ENCODE measurements at regions not wholly inside any gene's neighbourhood (a gene's known extent, or its start where the extent isn't known, plus 50 kb on each side); places are given as distances from the start of the nearest gene placed in this dataset.

- BruUV-seq (replicated peaks) = no TSS peak
Observed at GRCh38 chr1:38241594-38242334, 195.2 kb upstream of the POU3F1 start.

GRCh38 chr1:38240618-38241017 is 194.0 kb upstream of the POU3F1 start:
- ChIA-PET POLR2A (ENCODE audit: unreplicated experiment) (interaction anchor here (0.7 kb wide), 1 partner anchor 11 kb away, joined by 6 read pairs; no protein-coding TSS in a partner anchor), CTCF (interaction anchor here (0.7 kb wide), 1 partner anchor 102 kb away, joined by 4 read pairs; no protein-coding TSS in a partner anchor)
- Histone ChIP-seq H3F3A (ENCODE audit: insufficient read depth, low read depth) (no peaks in the 10 kb centered on the region), H3K36me3 (ENCODE audit: low read depth) (no peaks in the 10 kb centered on the region), H3K27me3 (ENCODE audit: insufficient read depth, low read depth) (peaks cover 38% of the 10 kb centered on the region), H3K79me2 (ENCODE audit: low read depth) (no peaks in the 10 kb centered on the region), H3K4me3 (no peak overlapping the region), H4K20me1 (ENCODE audit: insufficient read depth) (no peaks in the 10 kb centered on the region), H3K27ac (no peak overlapping the region), H3K4me1 (replicated peaks; ENCODE audit: insufficient read depth) (no peaks in the 10 kb centered on the region), H3K9me2 (ENCODE audit: insufficient read depth) (no peaks in the 10 kb centered on the region), H2AFZ (no peak overlapping the region), H3K4me2 (no peak overlapping the region), H3K9me3 (ENCODE audit: insufficient read depth, low read depth) (no peaks in the 10 kb centered on the region)
- TF ChIP-seq EZH2 (IDR thresholded peaks at IDR 0.05; ENCODE audit: low read depth) (no peak), CTCF (conservative IDR thresholded peaks at IDR 0.05) (no peak)
- no TSS peak for BruUV-seq (replicated peaks)
- DNase-seq = no peak
- intact Hi-C loops (cut with micrococcal nuclease; ENCODE audit: unreplicated experiment) = no loop called here

More at GRCh38 chr1:38241594-38242334, 195.2 kb upstream of the POU3F1 start:
- no peaks in the 10 kb centered on the region for H4K20me1 ChIP-seq (ENCODE audit: insufficient read depth)
- TF ChIP-seq CTCF (conservative IDR thresholded peaks at IDR 0.05) (no peak), EZH2 (IDR thresholded peaks at IDR 0.05; ENCODE audit: low read depth) (no peak)
- peaks cover 26% of the 10 kb centered on the region for H3K27me3 ChIP-seq (ENCODE audit: insufficient read depth, low read depth)
- intact Hi-C loops (cut with micrococcal nuclease; ENCODE audit: unreplicated experiment) = no loop called here
- H3K4me2 ChIP-seq = no peak overlapping the region
- CTCF ChIA-PET = no interaction called here
- no peaks in the 10 kb centered on the region for H3K9me2 ChIP-seq (ENCODE audit: insufficient read depth)
- H3K9me3 ChIP-seq (ENCODE audit: insufficient read depth, low read depth) = no peaks in the 10 kb centered on the region
- H3K4me3 ChIP-seq = no peak overlapping the region
- POLR2A ChIA-PET (ENCODE audit: unreplicated experiment) = no interaction called here
- no peak for DNase-seq
- no peak overlapping the region for H2AFZ ChIP-seq
- no peaks in the 10 kb centered on the region for H3F3A ChIP-seq (ENCODE audit: insufficient read depth, low read depth)
- H3K79me2 ChIP-seq (ENCODE audit: low read depth) = no peaks in the 10 kb centered on the region
- H3K36me3 ChIP-seq (ENCODE audit: low read depth) = no peaks in the 10 kb centered on the region
- H3K4me1 ChIP-seq (replicated peaks; ENCODE audit: insufficient read depth) = no peaks in the 10 kb centered on the region; the same call in 1 of the 2 replicates
- no peak overlapping the region for H3K27ac ChIP-seq

- no peak overlapping the region for H3K4me2 ChIP-seq
- BruUV-seq (replicated peaks) = no TSS peak
- H3K4me3 ChIP-seq = no peak overlapping the region
- H3K27ac ChIP-seq = no peak overlapping the region
- no peaks in the 10 kb centered on the region for H3K9me3 ChIP-seq (ENCODE audit: insufficient read depth, low read depth)
- no peak overlapping the region for H2AFZ ChIP-seq
- ChIA-PET CTCF (no interaction called here), POLR2A (ENCODE audit: unreplicated experiment) (no interaction called here)
- H3K27me3 ChIP-seq (ENCODE audit: insufficient read depth, low read depth) = peaks cover 51% of the 10 kb centered on the region
- no peak for TF ChIP-seq CTCF (conservative IDR thresholded peaks at IDR 0.05)
- TF ChIP-seq EZH2 (IDR thresholded peaks at IDR 0.05; ENCODE audit: low read depth) = no peak
- H3K4me1 ChIP-seq (replicated peaks; ENCODE audit: insufficient read depth) = no peaks in the 10 kb centered on the region
- no peak for DNase-seq
- intact Hi-C loops (cut with micrococcal nuclease; ENCODE audit: unreplicated experiment) = no loop called here
- no peaks in the 10 kb centered on the region for H3F3A ChIP-seq (ENCODE audit: insufficient read depth, low read depth)
- H3K36me3 ChIP-seq (ENCODE audit: low read depth) = no peaks in the 10 kb centered on the region
- no peaks in the 10 kb centered on the region for H4K20me1 ChIP-seq (ENCODE audit: insufficient read depth)
- no peaks in the 10 kb centered on the region for H3K79me2 ChIP-seq (ENCODE audit: low read depth)
- no peaks in the 10 kb centered on the region for H3K9me2 ChIP-seq (ENCODE audit: insufficient read depth)
Observed at GRCh38 chr1:38239258-38239835, 192.8 kb upstream of the POU3F1 start.

All from PC-9 (cell line).